ENCODE measurements at regions not wholly inside any gene's neighbourhood (a gene's known extent, or its start where the extent isn't known, plus 50 kb on each side); places are given as distances from the start of the nearest gene placed in this dataset.

DNA sequence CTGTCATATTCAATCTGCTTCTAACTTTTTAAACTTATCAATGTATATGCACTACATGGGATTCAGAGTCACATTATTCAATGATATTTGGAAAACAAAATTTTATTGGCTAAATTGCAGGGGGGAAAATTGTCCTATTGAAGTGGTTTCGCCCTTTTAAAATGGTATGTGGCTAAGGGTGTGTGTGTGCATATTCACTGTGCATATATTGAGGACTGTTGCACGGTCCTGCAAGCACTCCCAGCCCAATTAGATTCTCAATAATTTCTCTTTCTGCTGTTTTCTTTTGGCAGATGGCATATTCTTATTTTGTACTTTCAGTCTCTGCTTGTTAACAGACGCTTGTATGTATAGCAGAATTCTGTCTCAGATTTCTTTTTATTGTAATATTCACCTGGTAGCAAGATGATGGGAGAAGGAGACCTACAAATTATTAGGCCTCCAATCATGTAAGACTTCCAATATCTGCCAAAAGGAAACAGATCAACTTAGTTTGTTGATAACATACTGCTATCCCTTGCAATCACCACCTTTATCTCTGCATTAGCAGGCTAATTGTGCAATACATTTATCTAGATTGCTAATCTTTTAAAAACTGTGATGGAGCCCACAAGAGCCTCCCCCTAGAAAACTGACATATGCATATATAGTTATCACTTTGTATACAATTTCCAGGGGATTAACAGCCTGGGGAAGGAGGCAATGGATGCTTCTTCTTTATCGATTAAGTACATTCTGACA is 411.5 kb downstream of the PLK2 start:
- TF ChIP-seq SP1 (IDR thresholded peaks at IDR 0.05): no peak
- TF ChIP-seq NFRKB (IDR thresholded peaks at IDR 0.05): no peak
- no peak for TF ChIP-seq HDGF (IDR thresholded peaks at IDR 0.05; ENCODE audit: borderline replicate concordance)
- no peak for TF ChIP-seq ELF4 (IDR thresholded peaks at IDR 0.05)
- no peak for TF ChIP-seq LEF1 (IDR thresholded peaks at IDR 0.05; ENCODE audit: borderline replicate concordance)
- TF ChIP-seq FOXA1 (IDR thresholded peaks at IDR 0.05): no peak
- no peak for TF ChIP-seq FOXM1 (IDR thresholded peaks at IDR 0.05; ENCODE audit: borderline replicate concordance)
- TF ChIP-seq ZNF384 (IDR thresholded peaks at IDR 0.05): no peak
- no peak for TF ChIP-seq ARNT (IDR thresholded peaks at IDR 0.05)
- no peak for TF ChIP-seq BHLHE40 (IDR thresholded peaks at IDR 0.05; ENCODE audit: borderline replicate concordance)
- TF ChIP-seq TARDBP (IDR thresholded peaks at IDR 0.05): no peak
- TF ChIP-seq PKNOX1 (IDR thresholded peaks at IDR 0.05): no peak
- no peak for TF ChIP-seq SUZ12 (IDR thresholded peaks at IDR 0.05)
- TF ChIP-seq CTBP1 (IDR thresholded peaks at IDR 0.05; ENCODE audit: borderline replicate concordance): no peak
- POLR2A ChIA-PET: no interaction called here
- DNase-seq (ENCODE audit: extremely low spot score): no peak
- CTCF ChIA-PET: no interaction called here

GRCh38 chr5:58046371-58046770 is 413.5 kb downstream of the PLK2 start:
- CTCF ChIA-PET: no interaction called here
- no peak for TF ChIP-seq ZNF384 (IDR thresholded peaks at IDR 0.05)
- no peak for TF ChIP-seq FOXA1 (IDR thresholded peaks at IDR 0.05)
- no peak for TF ChIP-seq PKNOX1 (IDR thresholded peaks at IDR 0.05)
- TF ChIP-seq HDGF (IDR thresholded peaks at IDR 0.05; ENCODE audit: borderline replicate concordance): no peak
- no peak for TF ChIP-seq SUZ12 (IDR thresholded peaks at IDR 0.05)
- no peak for TF ChIP-seq LEF1 (IDR thresholded peaks at IDR 0.05; ENCODE audit: borderline replicate concordance)
- TF ChIP-seq FOXK2 (IDR thresholded peaks at IDR 0.05): no peak
- TF ChIP-seq ELF4 (IDR thresholded peaks at IDR 0.05): no peak
- TF ChIP-seq NFRKB (IDR thresholded peaks at IDR 0.05): no peak
- TF ChIP-seq SP1 (IDR thresholded peaks at IDR 0.05): no peak
- TF ChIP-seq TARDBP (IDR thresholded peaks at IDR 0.05): no peak
- no peak for TF ChIP-seq BHLHE40 (IDR thresholded peaks at IDR 0.05; ENCODE audit: borderline replicate concordance)
- no peak for TF ChIP-seq CTBP1 (IDR thresholded peaks at IDR 0.05; ENCODE audit: borderline replicate concordance)
- TF ChIP-seq L3MBTL2 (conservative IDR thresholded peaks at IDR 0.05): no peak
- TF ChIP-seq FOXM1 (IDR thresholded peaks at IDR 0.05; ENCODE audit: borderline replicate concordance): no peak
- TF ChIP-seq ARNT (IDR thresholded peaks at IDR 0.05): no peak
- no peak for DNase-seq (ENCODE audit: extremely low spot score)
- POLR2A ChIA-PET: no interaction called here

- no peak for DNase-seq (ENCODE audit: extremely low spot score)
- CTCF ChIA-PET: no interaction called here
- POLR2A ChIA-PET: no interaction called here
- TF ChIP-seq PKNOX1 (IDR thresholded peaks at IDR 0.05) (no peak), SUZ12 (IDR thresholded peaks at IDR 0.05) (no peak), CTBP1 (IDR thresholded peaks at IDR 0.05; ENCODE audit: borderline replicate concordance) (no peak)
These were observed 415.7 kb downstream of the PLK2 start for GRCh38 chr5:58044166-58044565.

DNA sequence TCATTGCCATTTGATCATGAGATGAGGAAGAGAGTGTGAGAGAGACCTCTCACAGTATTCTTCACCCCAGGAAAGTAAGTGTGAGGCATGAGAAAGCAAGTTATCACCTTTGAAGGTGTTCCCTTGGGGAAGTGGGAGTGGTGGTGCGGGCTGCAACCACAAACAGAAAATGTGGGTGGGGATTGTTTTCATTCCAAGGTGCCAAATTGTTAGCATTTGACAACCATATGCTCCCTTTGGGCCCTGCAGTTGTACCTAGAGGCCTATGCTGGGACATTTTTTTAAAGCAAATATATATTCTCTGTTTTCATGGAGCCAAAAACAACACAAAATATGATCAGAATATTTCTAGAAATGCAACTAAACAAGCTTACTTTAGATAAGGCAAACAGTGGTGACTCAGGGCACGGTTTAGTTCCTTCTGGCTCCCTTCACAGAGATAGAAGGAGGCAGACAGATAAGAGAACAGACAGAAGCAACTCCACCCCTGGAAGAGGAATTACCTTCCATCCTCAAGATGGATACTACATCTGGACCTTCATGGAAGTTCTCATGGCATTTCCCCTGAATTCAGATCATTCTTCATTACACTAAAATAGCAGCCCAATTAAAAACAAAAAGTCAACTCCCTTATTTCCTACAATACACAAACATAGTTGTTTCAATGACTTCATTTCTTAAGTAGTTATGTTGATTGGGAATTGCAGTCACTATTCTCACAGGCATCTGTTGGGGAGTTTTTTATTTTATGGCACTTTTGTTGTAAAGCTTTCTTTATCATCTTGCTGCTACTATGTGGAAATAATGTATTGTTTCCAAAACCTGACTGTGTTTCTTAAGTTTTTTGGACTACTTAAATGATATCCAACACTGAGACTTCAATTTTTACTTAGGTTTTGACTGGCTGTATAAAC is 416.6 kb downstream of the PLK2 start:
- ChIA-PET POLR2A (no interaction called here), CTCF (no interaction called here)
- TF ChIP-seq SUZ12 (IDR thresholded peaks at IDR 0.05) (no peak), FOXK2 (IDR thresholded peaks at IDR 0.05) (no peak), NFRKB (IDR thresholded peaks at IDR 0.05) (no peak), CTBP1 (IDR thresholded peaks at IDR 0.05; ENCODE audit: borderline replicate concordance) (no peak), L3MBTL2 (conservative IDR thresholded peaks at IDR 0.05) (no peak), PKNOX1 (IDR thresholded peaks at IDR 0.05) (no peak), TARDBP (IDR thresholded peaks at IDR 0.05) (no peak), ARNT (IDR thresholded peaks at IDR 0.05) (no peak), ELF4 (IDR thresholded peaks at IDR 0.05) (no peak), FOXA1 (IDR thresholded peaks at IDR 0.05) (no peak), SP1 (IDR thresholded peaks at IDR 0.05) (no peak), HDGF (IDR thresholded peaks at IDR 0.05; ENCODE audit: borderline replicate concordance) (no peak), ZNF384 (IDR thresholded peaks at IDR 0.05) (no peak), FOXM1 (IDR thresholded peaks at IDR 0.05; ENCODE audit: borderline replicate concordance) (no peak), LEF1 (IDR thresholded peaks at IDR 0.05; ENCODE audit: borderline replicate concordance) (no peak), BHLHE40 (IDR thresholded peaks at IDR 0.05; ENCODE audit: borderline replicate concordance) (no peak)
- DNase-seq (ENCODE audit: extremely low spot score): no peak

- ChIA-PET CTCF (no interaction called here), POLR2A (no interaction called here)
- TF ChIP-seq ELF4 (IDR thresholded peaks at IDR 0.05) (no peak), PKNOX1 (IDR thresholded peaks at IDR 0.05) (no peak), L3MBTL2 (conservative IDR thresholded peaks at IDR 0.05) (no peak)
These were observed 418.0 kb downstream of the PLK2 start for GRCh38 chr5:58041884-58042283.

More at GRCh38 chr5:58041884-58042283, 418.0 kb downstream of the PLK2 start:
- DNase-seq (ENCODE audit: extremely low spot score): no peak
